Tibial artery (tissue), 4 donors: ENCODE measurements at regions not wholly inside any gene's neighbourhood (a gene's known extent, or its start where the extent isn't known, plus 50 kb on each side); places are given as distances from the start of the nearest gene placed in this dataset.

Experiments
- DNase-seq, 2 donors: peaks; one replicate each; pipeline ENCODE4 v3.0.0-alpha.2; 2019
- H3K27ac ChIP-seq, 2 donors: fragments of 200-600 bp; sonication (generic) in 1 of 2; 1 replicate in 1 of 2; 2 replicates in 1 of 2; pipeline ENCODE4 v1.5.1; 2018 to 2019; ENCODE audit warnings: mild to moderate bottlenecking in 1 of 2
- H3K27me3 ChIP-seq, 2 donors: fragments of 200-600 bp; sonication (generic) in 1 of 2; one replicate each; pipeline versions ENCODE4 v1.5.1 to v1.6.0; 2016 to 2019
- H3K36me3 ChIP-seq, 3 donors: fragments of 200-600 bp; sonication (generic) in 2 of 3; one replicate each; pipeline ENCODE4 v1.5.1; 2016 to 2019; ENCODE audit warnings: mild to moderate bottlenecking in 2 of 3
- H3K4me1 ChIP-seq, 4 donors: fragments of 200-600 bp; sonication (generic) in 2 of 4; 1 replicate in 3 of 4; 2 replicates in 1 of 4; pipeline ENCODE4 v1.5.1; 2016 to 2019
- H3K4me3 ChIP-seq, 2 donors: fragments of 200-600 bp; sonication (generic) in 1 of 2; 1 replicate in 1 of 2; 2 replicates in 1 of 2; pipeline ENCODE4 v1.5.1; 2018 to 2019; ENCODE audit warnings: mild to moderate bottlenecking in 2 of 2
- H3K9me3 ChIP-seq, 3 donors: fragments of 200-600 bp; sonication (generic) in 1 of 3; one replicate each; pipeline ENCODE4 v1.5.1; 2016 to 2019
- CTCF ChIP-seq, 2 experiments: fragments of 200-600 bp in 1 of 2; fragments of 450-650 bp in 1 of 2; IDR thresholded peaks; one replicate each; pipeline ENCODE4 v1.5.1; 2017 to 2019; ENCODE audit warnings: antibody characterized with exemption in 2 of 2, mild to moderate bottlenecking in 1 of 2, moderate library complexity in 1 of 2
- intact Hi-C: fragments of 100-400 bp; cut with DNase I; formaldehyde crosslinking; loops from one replicate; pipeline ENCODE4 v1.15.0; 2023; ENCODE audit warnings: low total_unique reads

GRCh38 chr3:164848923-164849322, 229.4 kb downstream of the SI start:
- no peaks in the 10 kb centered on the region for H3K27me3 ChIP-seq
- intact Hi-C loops, result no loop called here
- H3K4me1 ChIP-seq, result no peaks in the 10 kb centered on the region
- H3K4me3 ChIP-seq, result no peak overlapping the region
- H3K27ac ChIP-seq, result no peak overlapping the region
- DNase-seq, result no peak
- H3K9me3 ChIP-seq, result no peaks in the 10 kb centered on the region
- no peak for TF ChIP-seq CTCF (IDR thresholded peaks at IDR 0.05)
- no peaks in the 10 kb centered on the region for H3K36me3 ChIP-seq

- intact Hi-C loops, result no loop called here
- Histone ChIP-seq H3K27me3 (no peaks in the 10 kb centered on the region), H3K4me3 (no peak overlapping the region), H3K36me3 (no peaks in the 10 kb centered on the region), H3K4me1 (no peaks in the 10 kb centered on the region), H3K27ac (no peak overlapping the region), H3K9me3 (no peaks in the 10 kb centered on the region)
- no peak for TF ChIP-seq CTCF (IDR thresholded peaks at IDR 0.05)
- DNase-seq, result no peak
Measured at GRCh38 chr3:164845739-164846138, 232.6 kb downstream of the SI start.

GRCh38 chr3:164832216-164832615, 246.1 kb downstream of the SI start:
- no peak for TF ChIP-seq CTCF (IDR thresholded peaks at IDR 0.05)
- no peaks in the 10 kb centered on the region for H3K9me3 ChIP-seq
- H3K27ac ChIP-seq, result no peak overlapping the region
- no peaks in the 10 kb centered on the region for H3K4me1 ChIP-seq
- no peaks in the 10 kb centered on the region for H3K27me3 ChIP-seq
- no peak for DNase-seq
- intact Hi-C loops, result no loop called here
- H3K36me3 ChIP-seq, result no peaks in the 10 kb centered on the region
- H3K4me3 ChIP-seq, result no peak overlapping the region

GRCh38 chr3:164818318-164818717, 260.0 kb downstream of the SI start:
- Histone ChIP-seq H3K4me3 (no peak overlapping the region), H3K36me3 (no peaks in the 10 kb centered on the region), H3K4me1 (no peaks in the 10 kb centered on the region), H3K27ac (no peak overlapping the region), H3K9me3 (peaks cover 0 to 7% (median 5%) of the 10 kb centered on the region in 3 donors), H3K27me3 (no peaks in the 10 kb centered on the region)
- DNase-seq, result no peak
- intact Hi-C loops, result no loop called here
- no peak for TF ChIP-seq CTCF (IDR thresholded peaks at IDR 0.05)

- no peak for TF ChIP-seq CTCF (IDR thresholded peaks at IDR 0.05)
- Histone ChIP-seq H3K36me3 (no peaks in the 10 kb centered on the region), H3K27me3 (no peaks in the 10 kb centered on the region), H3K4me3 (no peak overlapping the region), H3K9me3 (peaks cover 0 to 7% (median 5%) of the 10 kb centered on the region in 3 donors), H3K27ac (no peak overlapping the region), H3K4me1 (no peaks in the 10 kb centered on the region)
- DNase-seq, result no peak
- intact Hi-C loops, result no loop called here
Measured at GRCh38 chr3:164814106-164814505, 264.2 kb downstream of the SI start.

GRCh38 chr3:164812042-164812441, 266.3 kb downstream of the SI start:
- Histone ChIP-seq H3K36me3 (no peaks in the 10 kb centered on the region), H3K27me3 (no peaks in the 10 kb centered on the region), H3K4me3 (no peak overlapping the region), H3K4me1 (no peaks in the 10 kb centered on the region), H3K9me3 (no peaks in the 10 kb centered on the region), H3K27ac (no peak overlapping the region)
- no peak for TF ChIP-seq CTCF (IDR thresholded peaks at IDR 0.05)
- no peak for DNase-seq
- intact Hi-C loops, result no loop called here
